Motor neuron (in vitro differentiated cells): ENCODE measurements at regions not wholly inside any gene's neighbourhood (a gene's known extent, or its start where the extent isn't known, plus 50 kb on each side); places are given as distances from the start of the nearest gene placed in this dataset.
A peak's percentile ranks its signal among the peaks of the same experiment; 100 is the strongest.

Experiments
- ATAC-seq, 8 experiments: fragments of 200-7000 bp; cut with Tn5 transposase; replicated peaks in 6 of 8; 2 replicates each; pipeline ENCODE4 v1.8.0; 2021; ENCODE audit warnings: mild to moderate bottlenecking in 8 of 8, moderate library complexity in 8 of 8
- H3K27ac ChIP-seq, 2 donors: fragments of 250-450 bp; sonication (Bioruptor Pico); 2 replicates each; pipeline ENCODE4 v1.9.0; 2021; ENCODE audit warnings: antibody characterized with exemption in 2 of 2, mild to moderate bottlenecking in 2 of 2, moderate library complexity in 1 of 2
- H3K4me1 ChIP-seq, 2 donors: fragments of 250-450 bp; sonication (Bioruptor Pico); replicated peaks in 1 of 2; 2 replicates each; pipeline ENCODE4 v1.6.1; 2021; ENCODE audit warnings: antibody characterized with exemption in 2 of 2, mild to moderate bottlenecking in 2 of 2, moderate library complexity in 1 of 2
- H3K4me3 ChIP-seq, 5 donors: fragments of 250-450 bp; sonication (Bioruptor Pico); 2 replicates each; pipeline ENCODE4 v1.9.0; 2021; ENCODE audit warnings: antibody characterized with exemption in 5 of 5, mild to moderate bottlenecking in 5 of 5, moderate library complexity in 4 of 5
- WGBS, 10 experiments: fragments of 450-650 bp; shearing (Covaris generic); methylation state at CpG; one replicate each; pipeline ENCODE4 v1.0.0; 2022; 5-methylcytosine and 5-hydroxymethylcytosine counted together
- in situ Hi-C, 9 experiments: fragments of 400-800 bp; cut with MboI; loops; one replicate each; pipeline ENCODE4 v1.15.0; 2021; ENCODE audit warnings: low sequenced_read_pairs in 9 of 9, low pct_unique_long_range_greater_than_20kb in 2 of 9; ENCODE audit not compliant: unreplicated experiment in 9 of 9

GRCh38 chr14:44820230-44820964 lies 141.3 kb downstream of the KLHL28 start:
- Histone ChIP-seq H3K4me3 (no peak overlapping the region), H3K4me1 (peaks cover 0 to 4% of the 10 kb centered on the region in 2 donors), H3K27ac (no peak overlapping the region)
- WGBS, 10 experiments: 16 to 100% (median 80%) methylated on average over 1 to 4 of the region's 5 CpGs; no CpG with 5 or more reads in 4 of the 10 experiments
- in situ Hi-C loops: no loop called here
- no peak for ATAC-seq

GRCh38 chr14:44814196-44814595 lies 147.6 kb downstream of the KLHL28 start:
- Histone ChIP-seq H3K27ac (no peak overlapping the region), H3K4me3 (no peak overlapping the region), H3K4me1 (peaks cover 0 to 4% of the 10 kb centered on the region in 2 donors)
- in situ Hi-C loops: no loop called here
- WGBS, 10 experiments: 8 to 100% (median 83%) methylated on average over 1 to 2 of the region's 2 CpGs; no CpG with 5 or more reads in 3 of the 10 experiments
- ATAC-seq: no peak

GRCh38 chr14:44812672-44813071 lies 149.1 kb downstream of the KLHL28 start:
- no peak for ATAC-seq
- 6 to 100% (median 87%) methylated on average over 1 to 10 of the region's 10 CpGs; no CpG with 5 or more reads in 1 of the 10 experiments for WGBS, 10 experiments
- in situ Hi-C loops: no loop called here
- Histone ChIP-seq H3K27ac (no peak overlapping the region), H3K4me1 (peaks cover 0 to 4% of the 10 kb centered on the region in 2 donors), H3K4me3 (no peak overlapping the region)

GRCh38 chr14:44804391-44804790 lies 157.4 kb downstream of the KLHL28 start:
- no peak overlapping the region for H3K27ac ChIP-seq
- in situ Hi-C loops: no loop called here
- no peaks in the 10 kb centered on the region for H3K4me1 ChIP-seq
- no peak overlapping the region for H3K4me3 ChIP-seq
- ATAC-seq: no peak

GRCh38 chr14:44803239-44803905 lies 158.4 kb downstream of the KLHL28 start:
- in situ Hi-C loops: no loop called here

GRCh38 chr14:44798386-44799242 lies 163.1 kb downstream of the KLHL28 start:
- WGBS, 10 experiments: 80 to 100% (median 90%) methylated on average over 1 to 6 of the region's 60 CpGs; no CpG with 5 or more reads in 4 of the 10 experiments
- ATAC-seq: no peak
- in situ Hi-C loops: no loop called here
- no peak overlapping the region for H3K27ac ChIP-seq
- H3K4me3 ChIP-seq: no peak overlapping the region
- no peaks in the 10 kb centered on the region for H3K4me1 ChIP-seq

More at GRCh38 chr14:44803239-44803905, 158.4 kb downstream of the KLHL28 start:
- ATAC-seq: peak; percentile 83 to 91 (median 87)
- no peaks in the 10 kb centered on the region for H3K4me1 ChIP-seq
- no peak overlapping the region for H3K27ac ChIP-seq
- H3K4me3 ChIP-seq: no peak overlapping the region
- 6 to 91% (median 35%) methylated on average over 1 of the region's 1 CpG; no CpG with 5 or more reads in 2 of the 10 experiments for WGBS, 10 experiments

GRCh38 chr14:44795725-44796124 lies 166.0 kb downstream of the KLHL28 start:
- peak in 1 of 8 experiments; percentile 57 for ATAC-seq
- in situ Hi-C loops: no loop called here
- WGBS, 10 experiments: 80 to 100% (median 100%) methylated on average over 1 of the region's 1 CpG; no CpG with 5 or more reads in 7 of the 10 experiments
- no peak overlapping the region for H3K27ac ChIP-seq
- no peaks in the 10 kb centered on the region for H3K4me1 ChIP-seq
- no peak overlapping the region for H3K4me3 ChIP-seq

- Histone ChIP-seq H3K27ac (no peak overlapping the region), H3K4me3 (no peak overlapping the region), H3K4me1 (no peaks in the 10 kb centered on the region)
- ATAC-seq: no peak
- in situ Hi-C loops: no loop called here
- WGBS, 10 experiments: 18 to 100% (median 92%) methylated on average over 1 to 3 of the region's 3 CpGs
Measured at GRCh38 chr14:44791730-44792129, 170.0 kb downstream of the KLHL28 start.

- WGBS, 10 experiments: 14 to 100% (median 83%) methylated on average over 1 of the region's 1 CpG; no CpG with 5 or more reads in 4 of the 10 experiments
Measured at GRCh38 chr14:44788612-44789011, 173.1 kb downstream of the KLHL28 start.

GRCh38 chr14:44785096-44785495 lies 176.7 kb downstream of the KLHL28 start:
- no peak for ATAC-seq
- no peak overlapping the region for H3K27ac ChIP-seq
- no peaks in the 10 kb centered on the region for H3K4me1 ChIP-seq
- 0 to 90% (median 68%) methylated on average over 1 to 3 of the region's 3 CpGs; no CpG with 5 or more reads in 1 of the 10 experiments for WGBS, 10 experiments
- in situ Hi-C loops: no loop called here
- no peak overlapping the region for H3K4me3 ChIP-seq

More at GRCh38 chr14:44788612-44789011, 173.1 kb downstream of the KLHL28 start:
- in situ Hi-C loops: no loop called here
- Histone ChIP-seq H3K4me3 (no peak overlapping the region), H3K27ac (no peak overlapping the region), H3K4me1 (no peaks in the 10 kb centered on the region)
- ATAC-seq: no peak

GRCh38 chr14:44783901-44784300 lies 177.8 kb downstream of the KLHL28 start:
- in situ Hi-C loops: no loop called here
- H3K4me1 ChIP-seq: no peaks in the 10 kb centered on the region
- H3K4me3 ChIP-seq: no peak overlapping the region
- H3K27ac ChIP-seq: no peak overlapping the region
- ATAC-seq: no peak

GRCh38 chr14:44782775-44783238 lies 178.9 kb downstream of the KLHL28 start:
- Histone ChIP-seq H3K27ac (no peak overlapping the region), H3K4me3 (no peak overlapping the region), H3K4me1 (no peaks in the 10 kb centered on the region)
- in situ Hi-C loops: no loop called here
- no peak for ATAC-seq
- 0 to 67% (median 20%) methylated on average over 1 of the region's 1 CpG; no CpG with 5 or more reads in 5 of the 10 experiments for WGBS, 10 experiments

- in situ Hi-C loops: no loop called here
- H3K27ac ChIP-seq: no peak overlapping the region
- WGBS, 10 experiments: 0 to 100% (median 48%) methylated on average over 1 to 3 of the region's 3 CpGs
- H3K4me3 ChIP-seq: no peak overlapping the region
- H3K4me1 ChIP-seq: no peaks in the 10 kb centered on the region
- no peak for ATAC-seq
Measured at GRCh38 chr14:44780989-44781388, 180.8 kb downstream of the KLHL28 start.
